Peyer's patch (tissue), 4 donors: ENCODE measurements at regions not wholly inside any gene's neighbourhood (a gene's known extent, or its start where the extent isn't known, plus 50 kb on each side); places are given as distances from the start of the nearest gene placed in this dataset.

Experiments used
- CTCF ChIP-seq, 6 experiments: fragments of 450-650 bp in 4 of 6; fragments of 200-600 bp in 2 of 6; sonication (generic) in 1 of 6; IDR thresholded peaks; one replicate each; pipeline ENCODE4 v1.5.1; 2017 to 2019; ENCODE audit warnings: antibody characterized with exemption in 6 of 6, mild to moderate bottlenecking in 3 of 6, moderate library complexity in 1 of 6
- POLR2A ChIP-seq, 2 donors: fragments of 450-650 bp; IDR thresholded peaks; one replicate each; pipeline ENCODE4 v1.5.1; 2017; ENCODE audit warnings: antibody characterized with exemption in 2 of 2, mild to moderate bottlenecking in 2 of 2, moderate library complexity in 2 of 2

- TF ChIP-seq CTCF (IDR thresholded peaks at IDR 0.05): no peak
- TF ChIP-seq POLR2A (IDR thresholded peaks at IDR 0.05): no peak
Observed at GRCh38 chr22:47307822-47308221, 545.4 kb downstream of the TBC1D22A start.
